GM19238 (cell line): ENCODE measurements at regions not wholly inside any gene's neighbourhood (a gene's known extent, or its start where the extent isn't known, plus 50 kb on each side); places are given as distances from the start of the nearest gene placed in this dataset.

Experiments used
- DNase-seq: peaks from one replicate; pipeline ENCODE4 v3.0.0; 2011; ENCODE audit warnings: low spot score; ENCODE audit not compliant: insufficient read length

DNA sequence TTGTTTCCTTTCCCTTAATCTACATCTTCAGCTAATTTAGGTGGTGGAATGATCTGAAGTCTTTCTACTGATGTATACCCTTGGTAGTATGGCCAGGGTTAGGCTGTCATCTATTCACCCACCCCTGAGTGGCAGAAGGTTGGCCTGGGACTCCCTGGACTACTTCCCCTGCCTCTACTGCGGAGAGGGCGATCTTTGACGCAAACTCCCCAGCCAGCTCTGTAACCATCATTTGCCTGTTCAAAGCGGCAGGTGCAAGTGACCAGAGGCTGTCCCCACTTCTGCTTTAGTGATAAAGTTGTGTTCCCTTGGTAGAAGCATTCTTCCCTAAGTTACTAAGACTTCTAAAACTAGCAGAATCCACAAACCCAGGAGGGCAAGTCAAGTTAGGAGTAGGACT lies 70.8 kb upstream of the UNC5B start:
- no peak for DNase-seq

DNA sequence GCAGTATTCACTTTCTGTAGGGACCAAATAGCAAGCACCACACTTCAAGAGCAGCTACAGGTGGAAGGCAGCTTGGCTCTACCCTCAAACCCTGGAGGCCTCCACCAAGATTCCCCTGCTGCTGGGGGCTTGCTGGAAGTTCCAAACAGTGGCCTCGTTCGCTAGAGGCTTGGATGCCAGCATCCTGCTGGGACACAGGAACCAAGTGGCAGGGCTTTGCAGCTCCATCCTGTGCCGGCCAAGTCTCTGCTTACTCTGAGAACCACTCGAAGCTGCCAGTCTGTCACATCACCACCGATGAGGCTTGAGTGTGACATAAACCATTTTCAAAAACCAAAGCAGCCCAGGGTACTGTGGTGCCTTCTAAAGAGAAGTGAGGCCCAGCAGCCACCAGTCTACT lies 69.2 kb upstream of the UNC5B start:
- DNase-seq = no peak

GRCh38 chr10:71143610-71144009 lies 68.8 kb upstream of the UNC5B start:
- DNase-seq = no peak

GRCh38 chr10:71144824-71145223 lies 67.5 kb upstream of the UNC5B start:
- DNase-seq = no peak

- DNase-seq = no peak
Observed at GRCh38 chr10:71145352-71145945, 66.9 kb upstream of the UNC5B start.

- DNase-seq = no peak
Observed at GRCh38 chr10:71150796-71151195, 61.6 kb upstream of the UNC5B start.

GRCh38 chr10:71152043-71152442 lies 60.3 kb upstream of the UNC5B start:
- DNase-seq = no peak

DNA sequence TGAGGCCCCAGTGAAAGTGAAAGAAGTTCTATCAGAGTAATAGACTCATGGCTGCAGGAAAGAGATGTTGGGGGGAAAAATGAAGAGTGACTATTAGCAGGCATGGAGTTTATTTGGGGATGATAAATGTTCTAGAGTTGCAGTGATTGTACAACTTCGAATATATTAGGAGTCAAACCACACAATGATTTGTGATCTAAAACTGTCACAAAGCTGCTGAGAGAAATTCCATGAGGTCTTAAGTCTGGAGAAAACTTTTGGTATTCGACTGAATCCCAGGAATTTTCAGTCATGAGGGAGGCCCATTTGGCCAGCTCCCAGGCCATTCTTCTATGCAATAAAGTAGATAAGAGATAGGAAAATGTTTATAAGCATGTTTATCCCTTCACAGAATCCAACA lies 55.9 kb upstream of the UNC5B start:
- no peak for DNase-seq

- no peak for DNase-seq
Observed at GRCh38 chr10:71157435-71157834, 54.9 kb upstream of the UNC5B start.

- DNase-seq = no peak
Observed at GRCh38 chr10:71158251-71158650, 54.1 kb upstream of the UNC5B start.

GRCh38 chr10:71158902-71159301 lies 53.5 kb upstream of the UNC5B start:
- DNase-seq = no peak

DNA sequence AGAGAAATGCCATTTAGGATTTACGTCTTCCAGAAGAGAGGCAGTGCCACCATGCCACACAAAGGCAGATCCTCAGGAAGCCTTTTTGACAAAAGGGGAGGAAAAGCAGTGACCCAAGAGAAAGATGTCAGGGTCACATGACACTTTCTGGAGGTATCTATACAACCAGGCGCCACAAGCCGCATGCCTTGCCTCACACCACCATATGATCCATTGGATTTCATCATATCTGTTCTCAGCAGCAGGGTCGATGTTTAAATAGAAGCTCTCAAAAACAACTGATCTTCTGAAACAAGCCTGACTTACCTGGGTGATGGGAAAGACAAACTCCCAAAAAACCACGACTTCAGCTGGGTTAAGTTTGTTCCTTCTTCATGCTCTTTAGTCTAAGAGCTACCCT lies 52.5 kb upstream of the UNC5B start:
- DNase-seq = no peak

DNA sequence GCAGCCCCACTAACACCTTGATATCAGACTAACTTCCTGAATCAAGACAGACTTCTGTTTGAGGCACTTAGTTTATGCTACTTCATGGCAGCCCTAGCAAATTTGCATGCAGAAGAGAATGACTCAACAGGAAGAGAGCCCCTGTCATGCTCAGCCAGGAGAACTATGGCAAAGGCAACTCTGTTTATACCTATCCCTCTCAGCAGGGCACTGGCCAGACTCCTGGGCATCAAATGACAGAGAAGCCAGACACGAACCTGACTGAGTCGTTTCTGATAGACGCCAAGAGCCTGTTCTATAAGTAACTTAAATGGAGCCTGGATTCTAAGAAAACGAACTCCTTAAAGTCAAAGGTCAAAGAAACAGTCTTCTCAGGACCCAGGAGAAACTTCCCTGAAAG lies 50.9 kb upstream of the UNC5B start:
- no peak for DNase-seq
